H1 (cell line): ENCODE measurements at regions not wholly inside any gene's neighbourhood (a gene's known extent, or its start where the extent isn't known, plus 50 kb on each side); places are given as distances from the start of the nearest gene placed in this dataset.

Experiments
- BACH1 ChIP-seq: IDR thresholded peaks from 2 replicates; pipeline ENCODE4 v1.6.1; 2012; ENCODE audit warnings: low read length, improper control_type of control experiment
- CEBPB ChIP-seq: IDR thresholded peaks from 2 replicates; pipeline ENCODE4 v1.6.1; 2012; ENCODE audit warnings: low read depth, low read length
- EGR1 ChIP-seq: IDR thresholded peaks from 2 replicates; pipeline ENCODE4 v1.6.1; 2011; ENCODE audit warnings: low read depth, low read length, borderline replicate concordance
- EP300 ChIP-seq, 2 experiments: IDR thresholded peaks; 1 replicate in 1 of 2; 2 replicates in 1 of 2; pipeline ENCODE4 v1.6.1; 2011 to 2012; ENCODE audit warnings: low read depth in 2 of 2, low read length in 2 of 2, mild to moderate bottlenecking in 2 of 2, borderline replicate concordance in 1 of 2, inconsistent platforms in 1 of 2, moderate library complexity in 1 of 2
- EZH2 ChIP-seq: fragments of 200-600 bp; sonication (generic); IDR thresholded peaks from 2 replicates; pipeline ENCODE4 v1.7.1; 2012; ENCODE audit warnings: low read depth, mild to moderate bottlenecking, moderate library complexity, low read length, inconsistent platforms; ENCODE audit not compliant: severe bottlenecking
- FOSL1 ChIP-seq: IDR thresholded peaks from 2 replicates; pipeline ENCODE4 v1.6.1; 2011; ENCODE audit warnings: mild to moderate bottlenecking, low read depth, low read length, moderate library complexity; ENCODE audit not compliant: insufficient read depth
- HDAC2 ChIP-seq, 2 experiments: fragments of 300-600 bp in 1 of 2; sonication (generic) in 1 of 2; IDR thresholded peaks; 2 replicates each; pipeline ENCODE4 v1.6.1; 2011 to 2012; ENCODE audit warnings: low read depth in 2 of 2, low read length in 2 of 2, mild to moderate bottlenecking in 2 of 2, moderate library complexity in 2 of 2, borderline replicate concordance in 1 of 2, inconsistent platforms in 1 of 2
- MAX ChIP-seq: IDR thresholded peaks from 2 replicates; pipeline ENCODE4 v1.6.1; 2012; ENCODE audit warnings: inconsistent platforms
- POLR2A ChIP-seq, 2 experiments: IDR thresholded peaks; 1 replicate in 1 of 2; 2 replicates in 1 of 2; pipeline ENCODE4 v1.6.1; 2011; ENCODE audit warnings: low read depth in 2 of 2, low read length in 2 of 2, mild to moderate bottlenecking in 2 of 2; ENCODE audit errors: control extremely low read depth in 1 of 2
- POLR2AphosphoS5 ChIP-seq: IDR thresholded peaks from 2 replicates; pipeline ENCODE4 v1.6.1; 2011; ENCODE audit warnings: low read depth, low read length
- POU5F1 ChIP-seq: IDR thresholded peaks from 2 replicates; pipeline ENCODE4 v1.6.1; 2011; ENCODE audit warnings: low read depth, mild to moderate bottlenecking, low read length, moderate library complexity
- RAD21 ChIP-seq, 2 experiments: IDR thresholded peaks in 1 of 2; conservative IDR thresholded peaks in 1 of 2; 2 replicates each; pipeline ENCODE4 v1.6.1; 2011; ENCODE audit warnings: low read depth in 2 of 2, low read length in 2 of 2, improper control_type of control experiment in 1 of 2, inconsistent platforms in 1 of 2, mild to moderate bottlenecking in 1 of 2, moderate library complexity in 1 of 2
- TEAD4 ChIP-seq: IDR thresholded peaks from 2 replicates; pipeline ENCODE4 v1.6.1; 2012; ENCODE audit warnings: low read depth, low read length, inconsistent platforms, mixed read lengths
- TF ChIP-seq, protein P1 (sequence below), 3 experiments: IDR thresholded peaks; 1 replicate in 2 of 3; 2 replicates in 1 of 3; pipeline versions ENCODE4 v1.5.1 to v1.6.1; 2011; ENCODE audit warnings: low read length in 3 of 3, mild to moderate bottlenecking in 3 of 3, inconsistent platforms in 2 of 3, low read depth in 1 of 3, moderate library complexity in 1 of 3; ENCODE audit not compliant: insufficient read depth in 1 of 3; ENCODE audit errors: control extremely low read depth in 1 of 3

- TF ChIP-seq CEBPB (no peak), MAX (no peak), EZH2 (no peak), HDAC2 (IDR thresholded peaks at IDR 0.05; ENCODE audit: borderline replicate concordance in 1 of 2, low read depth in 2 of 2, low read length in 2 of 2) (no peak), BACH1 (no peak), POLR2A (IDR thresholded peaks at IDR 0.05; ENCODE audit: control extremely low read depth in 1 of 2, low read depth in 2 of 2, low read length in 2 of 2) (no peak), POLR2AphosphoS5 (no peak), EP300 (IDR thresholded peaks at IDR 0.05; ENCODE audit: borderline replicate concordance in 1 of 2, low read depth in 2 of 2, low read length in 2 of 2) (no peak), FOSL1 (no peak), POU5F1 (no peak), EGR1 (no peak), TEAD4 (no peak), RAD21 (IDR thresholded peaks at IDR 0.05 in 1 of 2, conservative IDR thresholded peaks at IDR 0.05 in 1 of 2; ENCODE audit: low read depth in 2 of 2, low read length in 2 of 2) (no peak)
- TF ChIP-seq, protein P1, sequence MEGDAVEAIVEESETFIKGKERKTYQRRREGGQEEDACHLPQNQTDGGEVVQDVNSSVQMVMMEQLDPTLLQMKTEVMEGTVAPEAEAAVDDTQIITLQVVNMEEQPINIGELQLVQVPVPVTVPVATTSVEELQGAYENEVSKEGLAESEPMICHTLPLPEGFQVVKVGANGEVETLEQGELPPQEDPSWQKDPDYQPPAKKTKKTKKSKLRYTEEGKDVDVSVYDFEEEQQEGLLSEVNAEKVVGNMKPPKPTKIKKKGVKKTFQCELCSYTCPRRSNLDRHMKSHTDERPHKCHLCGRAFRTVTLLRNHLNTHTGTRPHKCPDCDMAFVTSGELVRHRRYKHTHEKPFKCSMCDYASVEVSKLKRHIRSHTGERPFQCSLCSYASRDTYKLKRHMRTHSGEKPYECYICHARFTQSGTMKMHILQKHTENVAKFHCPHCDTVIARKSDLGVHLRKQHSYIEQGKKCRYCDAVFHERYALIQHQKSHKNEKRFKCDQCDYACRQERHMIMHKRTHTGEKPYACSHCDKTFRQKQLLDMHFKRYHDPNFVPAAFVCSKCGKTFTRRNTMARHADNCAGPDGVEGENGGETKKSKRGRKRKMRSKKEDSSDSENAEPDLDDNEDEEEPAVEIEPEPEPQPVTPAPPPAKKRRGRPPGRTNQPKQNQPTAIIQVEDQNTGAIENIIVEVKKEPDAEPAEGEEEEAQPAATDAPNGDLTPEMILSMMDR (IDR thresholded peaks at IDR 0.05; ENCODE audit: control extremely low read depth in 1 of 3, insufficient read depth in 1 of 3, low read depth in 1 of 3, low read length in 3 of 3), result no peak
These were observed 263.8 kb upstream of the ATP10A start for GRCh38 chr15:26126819-26127387.
